Caco-2 (cell line): ENCODE measurements at regions not wholly inside any gene's neighbourhood (a gene's known extent, or its start where the extent isn't known, plus 50 kb on each side); places are given as distances from the start of the nearest gene placed in this dataset.

Experiments
- BruUV-seq: library from RNA; stranded (reverse); fragments of 400-500 nt; replicated peaks from 2 replicates; lab custom pipeline; 2021; lab: Mats Ljungman, UMichigan
- CTCF ChIA-PET: fragments of 300-600 bp; sonication (Branson Sonifier 250); formaldehyde crosslinking; loops from one replicate; lab custom pipeline; 2022; ENCODE audit warnings: antibody characterized with exemption; lab: Charles Lee
- POLR2A ChIA-PET: fragments of 300-600 bp; sonication (Branson Sonifier 250); formaldehyde crosslinking; loops from one replicate; lab custom pipeline; 2022; ENCODE audit warnings: antibody characterized with exemption; lab: Charles Lee
- DNase-seq, 2 experiments: peaks; one replicate each; pipeline versions ENCODE4 v3.0.0 to v3.0.0-alpha.2; 2020 to 2022
- H3K27me3 ChIP-seq: replicated peaks from 2 replicates; pipeline ENCODE4 v1.6.0; 2011; ENCODE audit warnings: low read length; ENCODE audit not compliant: control insufficient read depth, insufficient read depth
- H3K36me3 ChIP-seq: 2 replicates; pipeline ENCODE4 v1.5.1; 2011; ENCODE audit warnings: low read length; ENCODE audit not compliant: control insufficient read depth, insufficient read depth
- H3K4me1 ChIP-seq: fragments of 250-450 bp; sonication (Bioruptor Pico); 2 replicates; pipeline ENCODE4 v1.5.1; 2020; ENCODE audit warnings: mild to moderate bottlenecking
- H3K4me3 ChIP-seq: 2 replicates; pipeline ENCODE4 v1.5.1; 2011; ENCODE audit warnings: low read depth, mild to moderate bottlenecking, control low read depth, low read length
- H3K9me3 ChIP-seq: fragments of 250-450 bp; sonication (Bioruptor Pico); 2 replicates; pipeline ENCODE4 v1.5.1; 2020; ENCODE audit warnings: mild to moderate bottlenecking, moderate library complexity
- H3K27ac Mint-ChIP-seq: one replicate; pipeline ENCODE4 v1.8.0; 2022; ENCODE audit warnings: mixed read lengths; ENCODE audit not compliant: unreplicated experiment
- H3K27me3 Mint-ChIP-seq: one replicate; pipeline ENCODE4 v1.8.0; 2022; ENCODE audit warnings: mixed read lengths; ENCODE audit not compliant: insufficient read depth, unreplicated experiment
- H3K36me3 Mint-ChIP-seq: one replicate; pipeline ENCODE4 v1.8.0; 2022; ENCODE audit warnings: mild to moderate bottlenecking, mixed read lengths; ENCODE audit not compliant: insufficient read depth, unreplicated experiment
- H3K4me1 Mint-ChIP-seq: one replicate; pipeline ENCODE4 v1.8.0; 2022; ENCODE audit warnings: low read depth, mixed read lengths; ENCODE audit not compliant: unreplicated experiment
- H3K4me3 Mint-ChIP-seq: one replicate; pipeline ENCODE4 v1.8.0; 2022; ENCODE audit warnings: mild to moderate bottlenecking, moderate library complexity, mixed read lengths; ENCODE audit not compliant: unreplicated experiment
- H3K9me3 Mint-ChIP-seq: one replicate; pipeline ENCODE4 v1.8.0; 2022; ENCODE audit warnings: mixed read lengths; ENCODE audit not compliant: unreplicated experiment
- intact Hi-C: fragments of 100-400 bp; cut with micrococcal nuclease; formaldehyde crosslinking; loops from one replicate; pipeline ENCODE4 v1.10.0; 2022; ENCODE audit not compliant: unreplicated experiment
- TF ChIP-seq, protein P1 (sequence below), 2 experiments: fragments of 200-600 bp in 1 of 2; IDR thresholded peaks; 1 replicate in 1 of 2; 2 replicates in 1 of 2; pipeline versions ENCODE4 v1.5.1 to v1.8.0; 2011 to 2022; ENCODE audit warnings: antibody characterized with exemption in 1 of 2, control low read depth in 1 of 2, inconsistent platforms in 1 of 2, low read depth in 1 of 2, low read length in 1 of 2, mild to moderate bottlenecking in 1 of 2, moderate library complexity in 1 of 2; ENCODE audit not compliant: insufficient read depth in 1 of 2, severe bottlenecking in 1 of 2, unreplicated experiment in 1 of 2

- CTCF ChIA-PET: interaction anchor here (0.6 kb wide), 1 partner anchor 1808 kb away, joined by 3 read pairs; no protein-coding TSS in a partner anchor
- H3K36me3 ChIP-seq: no peaks in the 10 kb centered on the region
- H3K27me3 ChIP-seq: no peaks in the 10 kb centered on the region; the same call in 1 of the 2 replicates
- H3K4me3 ChIP-seq: no peak overlapping the region
- POLR2A ChIA-PET: no interaction called here
- H3K9me3 ChIP-seq: no peaks in the 10 kb centered on the region; the same call in 1 of the 2 replicates
- Mint-ChIP-seq H3K27me3 (peaks cover 46% of the 10 kb centered on the region), H3K4me3 (no peak overlapping the region), H3K9me3 (no peaks in the 10 kb centered on the region), H3K4me1 (peaks cover 7% of the 10 kb centered on the region), H3K27ac (no peak overlapping the region), H3K36me3 (no peaks in the 10 kb centered on the region)
- TF ChIP-seq, protein P1, sequence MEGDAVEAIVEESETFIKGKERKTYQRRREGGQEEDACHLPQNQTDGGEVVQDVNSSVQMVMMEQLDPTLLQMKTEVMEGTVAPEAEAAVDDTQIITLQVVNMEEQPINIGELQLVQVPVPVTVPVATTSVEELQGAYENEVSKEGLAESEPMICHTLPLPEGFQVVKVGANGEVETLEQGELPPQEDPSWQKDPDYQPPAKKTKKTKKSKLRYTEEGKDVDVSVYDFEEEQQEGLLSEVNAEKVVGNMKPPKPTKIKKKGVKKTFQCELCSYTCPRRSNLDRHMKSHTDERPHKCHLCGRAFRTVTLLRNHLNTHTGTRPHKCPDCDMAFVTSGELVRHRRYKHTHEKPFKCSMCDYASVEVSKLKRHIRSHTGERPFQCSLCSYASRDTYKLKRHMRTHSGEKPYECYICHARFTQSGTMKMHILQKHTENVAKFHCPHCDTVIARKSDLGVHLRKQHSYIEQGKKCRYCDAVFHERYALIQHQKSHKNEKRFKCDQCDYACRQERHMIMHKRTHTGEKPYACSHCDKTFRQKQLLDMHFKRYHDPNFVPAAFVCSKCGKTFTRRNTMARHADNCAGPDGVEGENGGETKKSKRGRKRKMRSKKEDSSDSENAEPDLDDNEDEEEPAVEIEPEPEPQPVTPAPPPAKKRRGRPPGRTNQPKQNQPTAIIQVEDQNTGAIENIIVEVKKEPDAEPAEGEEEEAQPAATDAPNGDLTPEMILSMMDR (IDR thresholded peaks at IDR 0.05; ENCODE audit: insufficient read depth in 1 of 2, low read depth in 1 of 2, low read length in 1 of 2, severe bottlenecking in 1 of 2, unreplicated experiment in 1 of 2): no peak
- BruUV-seq: no TSS peak
- DNase-seq: no peak
- intact Hi-C loops: loop anchor here (5.0 kb wide), 1 partner anchor 64 kb away; no protein-coding TSS in a partner anchor
- peaks cover 17% of the 10 kb centered on the region for H3K4me1 ChIP-seq
Observed at GRCh38 chr15:29573197-29573838, 248.9 kb downstream of the TJP1 start.

DNA sequence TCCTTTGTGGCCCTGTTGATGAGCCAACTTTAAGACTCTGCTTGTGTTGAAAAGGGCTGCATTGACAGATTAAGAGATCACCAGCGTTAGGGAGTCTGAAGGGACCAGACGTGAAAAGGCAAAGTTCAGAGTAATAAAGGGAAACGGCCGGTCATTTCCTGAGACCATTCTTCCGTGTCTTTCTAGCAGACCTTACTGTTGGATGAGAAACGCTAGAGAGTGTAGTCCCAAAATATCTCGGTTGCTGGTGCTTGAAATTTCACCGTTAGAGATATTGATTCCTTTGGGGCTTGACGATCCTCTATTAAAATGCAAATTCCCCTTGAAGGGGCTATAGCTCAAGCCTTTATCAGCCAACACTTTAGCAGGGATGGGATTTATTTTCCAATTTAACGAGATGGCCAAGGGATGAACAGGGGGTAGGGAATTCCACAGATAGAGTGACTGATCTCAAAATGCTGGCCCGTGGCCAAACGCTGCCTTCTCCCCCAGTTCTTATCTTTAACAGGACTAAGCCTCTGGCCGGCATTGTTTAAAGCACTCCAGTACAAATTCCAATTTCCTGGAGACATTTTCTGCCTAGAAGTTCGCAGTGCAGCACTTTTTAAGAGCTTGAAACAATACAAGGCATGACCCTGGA is 250.4 kb downstream of the TJP1 start:
- Mint-ChIP-seq H3K27ac (no peak overlapping the region), H3K4me1 (peaks cover 7% of the 10 kb centered on the region), H3K36me3 (no peaks in the 10 kb centered on the region), H3K4me3 (peak overlapping the region; percentile 60), H3K9me3 (no peaks in the 10 kb centered on the region), H3K27me3 (peaks cover 49% of the 10 kb centered on the region)
- intact Hi-C loops: loop anchor here (5.0 kb wide), 1 partner anchor 65 kb away; no protein-coding TSS in a partner anchor
- no TSS peak for BruUV-seq
- Histone ChIP-seq H3K36me3 (no peaks in the 10 kb centered on the region), H3K4me3 (no peak overlapping the region), H3K27me3 (no peaks in the 10 kb centered on the region; the same call in 1 of the 2 replicates), H3K4me1 (peaks cover 17% of the 10 kb centered on the region), H3K9me3 (no peaks in the 10 kb centered on the region; the same call in 1 of the 2 replicates)
- DNase-seq: peak in 1 of 2 experiments; percentile 10
- ChIA-PET POLR2A (no interaction called here), CTCF (no interaction called here)
- TF ChIP-seq, protein P1 (IDR thresholded peaks at IDR 0.05; ENCODE audit: insufficient read depth in 1 of 2, low read depth in 1 of 2, low read length in 1 of 2, severe bottlenecking in 1 of 2, unreplicated experiment in 1 of 2): no peak

GRCh38 chr15:29570948-29571791 is 251.1 kb downstream of the TJP1 start:
- POLR2A ChIA-PET: no interaction called here
- H3K27me3 Mint-ChIP-seq: peaks cover 49% of the 10 kb centered on the region

More at GRCh38 chr15:29570948-29571791, 251.1 kb downstream of the TJP1 start:
- H3K9me3 Mint-ChIP-seq: no peaks in the 10 kb centered on the region
- no TSS peak for BruUV-seq
- Histone ChIP-seq H3K27me3 (no peaks in the 10 kb centered on the region; the same call in 1 of the 2 replicates), H3K4me1 (peaks cover 17% of the 10 kb centered on the region), H3K4me3 (peak overlapping the region; percentile 36), H3K9me3 (no peaks in the 10 kb centered on the region; the same call in 1 of the 2 replicates), H3K36me3 (no peaks in the 10 kb centered on the region)
- TF ChIP-seq, protein P1 (IDR thresholded peaks at IDR 0.05; ENCODE audit: insufficient read depth in 1 of 2, low read depth in 1 of 2, low read length in 1 of 2, severe bottlenecking in 1 of 2, unreplicated experiment in 1 of 2): no peak
- H3K36me3 Mint-ChIP-seq: no peaks in the 10 kb centered on the region
- no peak overlapping the region for H3K27ac Mint-ChIP-seq
- CTCF ChIA-PET: no interaction called here
- intact Hi-C loops: loop anchor here (5.0 kb wide), 1 partner anchor 66 kb away; no protein-coding TSS in a partner anchor
- DNase-seq: peak in 1 of 2 experiments; percentile 62
- H3K4me3 Mint-ChIP-seq: peak overlapping the region; percentile 60
- H3K4me1 Mint-ChIP-seq: peaks cover 7% of the 10 kb centered on the region
